ENCODE measurements at regions not wholly inside any gene's neighbourhood (a gene's known extent, or its start where the extent isn't known, plus 50 kb on each side); places are given as distances from the start of the nearest gene placed in this dataset.

DNA sequence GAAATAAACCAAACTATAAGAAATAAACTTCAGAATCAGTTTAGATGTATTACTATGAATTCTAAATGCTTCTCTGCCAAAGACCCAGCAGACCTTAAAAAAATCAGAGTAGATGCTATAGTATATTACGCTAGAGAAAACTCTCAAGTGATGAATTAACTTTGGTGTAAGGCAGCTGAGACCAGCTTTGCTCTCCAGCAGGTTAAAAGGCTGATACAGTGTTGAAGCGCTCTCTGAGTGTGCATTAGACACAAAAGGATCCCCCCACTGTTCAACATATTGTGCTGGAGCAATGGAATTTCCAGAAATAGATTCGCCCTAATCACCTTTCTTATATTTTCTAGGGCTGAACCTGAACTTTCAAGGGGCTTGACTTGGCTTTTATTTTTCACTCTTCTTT lies 190.0 kb downstream of the EFHB start:
- no peak for ATAC-seq
- no TSS peak for BruUV-seq (replicated peaks)

More for the DNA sequence above, 190.0 kb downstream of the EFHB start:
- Histone ChIP-seq H3K79me2 (ENCODE audit: insufficient read depth, low read length) (no peaks in the 10 kb centered on the region), H3K36me3 (ENCODE audit: control insufficient read depth in 1 of 2, insufficient read depth in 2 of 2, low read length in 2 of 2) (no peaks in the 10 kb centered on the region), H3K27ac (ENCODE audit: low read depth, low read length) (no peak overlapping the region), H3K9me2 (ENCODE audit: insufficient read depth) (no peaks in the 10 kb centered on the region), H4K20me1 (ENCODE audit: insufficient read depth) (no peaks in the 10 kb centered on the region), H3K27me3 (ENCODE audit: insufficient read depth, low read length) (0 out of 2 replicates have a peak, but pooled peaks cover 3% of the 10 kb centered on the region), H3K4me1 (ENCODE audit: control insufficient read depth in 1 of 2, insufficient read depth in 2 of 2, low read length in 2 of 2) (no peaks in the 10 kb centered on the region), H3K4me2 (ENCODE audit: low read length) (no peak overlapping the region), H3K9me3 (ENCODE audit: control insufficient read depth in 1 of 2, insufficient read depth in 1 of 2, low read depth in 1 of 2, low read length in 2 of 2) (no peaks in the 10 kb centered on the region), H2AFZ (ENCODE audit: low read depth, low read length, poor library complexity, severe bottlenecking) (no peak overlapping the region), H3K4me3 (replicated peaks in 1 of 2; ENCODE audit: low read depth in 1 of 2, low read length in 2 of 2) (no peak overlapping the region), H3K9ac (ENCODE audit: low read length) (no peak overlapping the region)
- no peak for DNase-seq (ENCODE audit: low read depth, low spot score)
- CTCF ChIA-PET = no interaction called here
- RAD21 ChIA-PET (ENCODE audit: low non-redundant PET in 1 of 2, low total read pairs in 2 of 2, uncharacterized antibody in 2 of 2, unreplicated experiment in 2 of 2) = no interaction called here
- POLR2A ChIA-PET = no interaction called here
- TF ChIP-seq YY1 (IDR thresholded peaks at IDR 0.05; ENCODE audit: extremely low read depth, insufficient replicate concordance, low read depth, low read length) (no peak), JUND (IDR thresholded peaks at IDR 0.05) (no peak), POLR2A (IDR thresholded peaks at IDR 0.05; ENCODE audit: borderline replicate concordance, extremely low read depth, insufficient read depth, insufficient read length) (no peak), EGR1 (IDR thresholded peaks at IDR 0.05; ENCODE audit: low read depth) (no peak), ZFX (IDR thresholded peaks at IDR 0.05) (no peak), POLR2AphosphoS5 (IDR thresholded peaks at IDR 0.05; ENCODE audit: low read depth, low read length) (no peak), RAD21 (IDR thresholded peaks at IDR 0.05; ENCODE audit: low read depth) (no peak), ZNF274 (IDR thresholded peaks at IDR 0.05; ENCODE audit: low read depth, low read length) (no peak), FOSL1 (IDR thresholded peaks at IDR 0.05; ENCODE audit: low read depth) (no peak), SRF (IDR thresholded peaks at IDR 0.05; ENCODE audit: low read depth) (no peak), ELF1 (IDR thresholded peaks at IDR 0.05; ENCODE audit: borderline replicate concordance, low read depth) (no peak), SP1 (IDR thresholded peaks at IDR 0.05; ENCODE audit: low read depth) (no peak), EZH2phosphoT487 (IDR thresholded peaks at IDR 0.05; ENCODE audit: borderline replicate concordance) (no peak), SIN3A (IDR thresholded peaks at IDR 0.05; ENCODE audit: low read depth) (no peak), EZH2 (IDR thresholded peaks at IDR 0.05) (no peak)
- TF ChIP-seq, protein P1, sequence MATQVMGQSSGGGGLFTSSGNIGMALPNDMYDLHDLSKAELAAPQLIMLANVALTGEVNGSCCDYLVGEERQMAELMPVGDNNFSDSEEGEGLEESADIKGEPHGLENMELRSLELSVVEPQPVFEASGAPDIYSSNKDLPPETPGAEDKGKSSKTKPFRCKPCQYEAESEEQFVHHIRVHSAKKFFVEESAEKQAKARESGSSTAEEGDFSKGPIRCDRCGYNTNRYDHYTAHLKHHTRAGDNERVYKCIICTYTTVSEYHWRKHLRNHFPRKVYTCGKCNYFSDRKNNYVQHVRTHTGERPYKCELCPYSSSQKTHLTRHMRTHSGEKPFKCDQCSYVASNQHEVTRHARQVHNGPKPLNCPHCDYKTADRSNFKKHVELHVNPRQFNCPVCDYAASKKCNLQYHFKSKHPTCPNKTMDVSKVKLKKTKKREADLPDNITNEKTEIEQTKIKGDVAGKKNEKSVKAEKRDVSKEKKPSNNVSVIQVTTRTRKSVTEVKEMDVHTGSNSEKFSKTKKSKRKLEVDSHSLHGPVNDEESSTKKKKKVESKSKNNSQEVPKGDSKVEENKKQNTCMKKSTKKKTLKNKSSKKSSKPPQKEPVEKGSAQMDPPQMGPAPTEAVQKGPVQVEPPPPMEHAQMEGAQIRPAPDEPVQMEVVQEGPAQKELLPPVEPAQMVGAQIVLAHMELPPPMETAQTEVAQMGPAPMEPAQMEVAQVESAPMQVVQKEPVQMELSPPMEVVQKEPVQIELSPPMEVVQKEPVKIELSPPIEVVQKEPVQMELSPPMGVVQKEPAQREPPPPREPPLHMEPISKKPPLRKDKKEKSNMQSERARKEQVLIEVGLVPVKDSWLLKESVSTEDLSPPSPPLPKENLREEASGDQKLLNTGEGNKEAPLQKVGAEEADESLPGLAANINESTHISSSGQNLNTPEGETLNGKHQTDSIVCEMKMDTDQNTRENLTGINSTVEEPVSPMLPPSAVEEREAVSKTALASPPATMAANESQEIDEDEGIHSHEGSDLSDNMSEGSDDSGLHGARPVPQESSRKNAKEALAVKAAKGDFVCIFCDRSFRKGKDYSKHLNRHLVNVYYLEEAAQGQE (IDR thresholded peaks at IDR 0.05; ENCODE audit: low read depth) = no peak
- TF ChIP-seq, protein P2, sequence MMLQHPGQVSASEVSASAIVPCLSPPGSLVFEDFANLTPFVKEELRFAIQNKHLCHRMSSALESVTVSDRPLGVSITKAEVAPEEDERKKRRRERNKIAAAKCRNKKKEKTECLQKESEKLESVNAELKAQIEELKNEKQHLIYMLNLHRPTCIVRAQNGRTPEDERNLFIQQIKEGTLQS (IDR thresholded peaks at IDR 0.05) = no peak
- TF ChIP-seq, protein P3, sequence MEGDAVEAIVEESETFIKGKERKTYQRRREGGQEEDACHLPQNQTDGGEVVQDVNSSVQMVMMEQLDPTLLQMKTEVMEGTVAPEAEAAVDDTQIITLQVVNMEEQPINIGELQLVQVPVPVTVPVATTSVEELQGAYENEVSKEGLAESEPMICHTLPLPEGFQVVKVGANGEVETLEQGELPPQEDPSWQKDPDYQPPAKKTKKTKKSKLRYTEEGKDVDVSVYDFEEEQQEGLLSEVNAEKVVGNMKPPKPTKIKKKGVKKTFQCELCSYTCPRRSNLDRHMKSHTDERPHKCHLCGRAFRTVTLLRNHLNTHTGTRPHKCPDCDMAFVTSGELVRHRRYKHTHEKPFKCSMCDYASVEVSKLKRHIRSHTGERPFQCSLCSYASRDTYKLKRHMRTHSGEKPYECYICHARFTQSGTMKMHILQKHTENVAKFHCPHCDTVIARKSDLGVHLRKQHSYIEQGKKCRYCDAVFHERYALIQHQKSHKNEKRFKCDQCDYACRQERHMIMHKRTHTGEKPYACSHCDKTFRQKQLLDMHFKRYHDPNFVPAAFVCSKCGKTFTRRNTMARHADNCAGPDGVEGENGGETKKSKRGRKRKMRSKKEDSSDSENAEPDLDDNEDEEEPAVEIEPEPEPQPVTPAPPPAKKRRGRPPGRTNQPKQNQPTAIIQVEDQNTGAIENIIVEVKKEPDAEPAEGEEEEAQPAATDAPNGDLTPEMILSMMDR (IDR thresholded peaks at IDR 0.05 in 2 of 3, conservative IDR thresholded peaks at IDR 0.05 in 1 of 3; ENCODE audit: borderline replicate concordance in 1 of 3, insufficient read depth in 1 of 3, low read depth in 2 of 3, low read length in 2 of 3) = no peak
- TF ChIP-seq, protein P4, sequence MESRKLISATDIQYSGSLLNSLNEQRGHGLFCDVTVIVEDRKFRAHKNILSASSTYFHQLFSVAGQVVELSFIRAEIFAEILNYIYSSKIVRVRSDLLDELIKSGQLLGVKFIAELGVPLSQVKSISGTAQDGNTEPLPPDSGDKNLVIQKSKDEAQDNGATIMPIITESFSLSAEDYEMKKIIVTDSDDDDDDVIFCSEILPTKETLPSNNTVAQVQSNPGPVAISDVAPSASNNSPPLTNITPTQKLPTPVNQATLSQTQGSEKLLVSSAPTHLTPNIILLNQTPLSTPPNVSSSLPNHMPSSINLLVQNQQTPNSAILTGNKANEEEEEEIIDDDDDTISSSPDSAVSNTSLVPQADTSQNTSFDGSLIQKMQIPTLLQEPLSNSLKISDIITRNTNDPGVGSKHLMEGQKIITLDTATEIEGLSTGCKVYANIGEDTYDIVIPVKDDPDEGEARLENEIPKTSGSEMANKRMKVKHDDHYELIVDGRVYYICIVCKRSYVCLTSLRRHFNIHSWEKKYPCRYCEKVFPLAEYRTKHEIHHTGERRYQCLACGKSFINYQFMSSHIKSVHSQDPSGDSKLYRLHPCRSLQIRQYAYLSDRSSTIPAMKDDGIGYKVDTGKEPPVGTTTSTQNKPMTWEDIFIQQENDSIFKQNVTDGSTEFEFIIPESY (IDR thresholded peaks at IDR 0.05; ENCODE audit: extremely low read depth, insufficient replicate concordance, low read length) = no peak
- TF ChIP-seq, protein P5, sequence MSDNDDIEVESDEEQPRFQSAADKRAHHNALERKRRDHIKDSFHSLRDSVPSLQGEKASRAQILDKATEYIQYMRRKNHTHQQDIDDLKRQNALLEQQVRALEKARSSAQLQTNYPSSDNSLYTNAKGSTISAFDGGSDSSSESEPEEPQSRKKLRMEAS (IDR thresholded peaks at IDR 0.05) = no peak
- intact Hi-C loops (cut with micrococcal nuclease) = no loop called here

Measured in HCT116 (cell line).